ENCODE measurements at regions not wholly inside any gene's neighbourhood (a gene's known extent, or its start where the extent isn't known, plus 50 kb on each side); places are given as distances from the start of the nearest gene placed in this dataset.

GRCh38 chr4:139606103-139606502, 50.1 kb upstream of the SETD7 start:
- TF ChIP-seq IRF2 (CRISPR knock-in tag; IDR thresholded peaks at IDR 0.05; ENCODE audit: borderline replicate concordance, low read depth) (no peak), CREM (CRISPR knock-in tag; IDR thresholded peaks at IDR 0.05) (no peak), USF2 (CRISPR knock-in tag; IDR thresholded peaks at IDR 0.05) (no peak), ZNF219 (CRISPR knock-in tag; IDR thresholded peaks at IDR 0.05; ENCODE audit: borderline replicate concordance) (no peak), NR1H2 (CRISPR knock-in tag; IDR thresholded peaks at IDR 0.05) (no peak), ESRRA (CRISPR knock-in tag; IDR thresholded peaks at IDR 0.05; ENCODE audit: borderline replicate concordance) (no peak), TEAD4 (CRISPR knock-in tag; IDR thresholded peaks at IDR 0.05) (no peak), JUN (CRISPR knock-in tag; IDR thresholded peaks at IDR 0.05) (no peak), CREB1 (CRISPR knock-in tag; IDR thresholded peaks at IDR 0.05) (no peak)
- TF ChIP-seq, protein P1, sequence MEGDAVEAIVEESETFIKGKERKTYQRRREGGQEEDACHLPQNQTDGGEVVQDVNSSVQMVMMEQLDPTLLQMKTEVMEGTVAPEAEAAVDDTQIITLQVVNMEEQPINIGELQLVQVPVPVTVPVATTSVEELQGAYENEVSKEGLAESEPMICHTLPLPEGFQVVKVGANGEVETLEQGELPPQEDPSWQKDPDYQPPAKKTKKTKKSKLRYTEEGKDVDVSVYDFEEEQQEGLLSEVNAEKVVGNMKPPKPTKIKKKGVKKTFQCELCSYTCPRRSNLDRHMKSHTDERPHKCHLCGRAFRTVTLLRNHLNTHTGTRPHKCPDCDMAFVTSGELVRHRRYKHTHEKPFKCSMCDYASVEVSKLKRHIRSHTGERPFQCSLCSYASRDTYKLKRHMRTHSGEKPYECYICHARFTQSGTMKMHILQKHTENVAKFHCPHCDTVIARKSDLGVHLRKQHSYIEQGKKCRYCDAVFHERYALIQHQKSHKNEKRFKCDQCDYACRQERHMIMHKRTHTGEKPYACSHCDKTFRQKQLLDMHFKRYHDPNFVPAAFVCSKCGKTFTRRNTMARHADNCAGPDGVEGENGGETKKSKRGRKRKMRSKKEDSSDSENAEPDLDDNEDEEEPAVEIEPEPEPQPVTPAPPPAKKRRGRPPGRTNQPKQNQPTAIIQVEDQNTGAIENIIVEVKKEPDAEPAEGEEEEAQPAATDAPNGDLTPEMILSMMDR (IDR thresholded peaks at IDR 0.05) = no peak
- TF ChIP-seq, protein P2, sequence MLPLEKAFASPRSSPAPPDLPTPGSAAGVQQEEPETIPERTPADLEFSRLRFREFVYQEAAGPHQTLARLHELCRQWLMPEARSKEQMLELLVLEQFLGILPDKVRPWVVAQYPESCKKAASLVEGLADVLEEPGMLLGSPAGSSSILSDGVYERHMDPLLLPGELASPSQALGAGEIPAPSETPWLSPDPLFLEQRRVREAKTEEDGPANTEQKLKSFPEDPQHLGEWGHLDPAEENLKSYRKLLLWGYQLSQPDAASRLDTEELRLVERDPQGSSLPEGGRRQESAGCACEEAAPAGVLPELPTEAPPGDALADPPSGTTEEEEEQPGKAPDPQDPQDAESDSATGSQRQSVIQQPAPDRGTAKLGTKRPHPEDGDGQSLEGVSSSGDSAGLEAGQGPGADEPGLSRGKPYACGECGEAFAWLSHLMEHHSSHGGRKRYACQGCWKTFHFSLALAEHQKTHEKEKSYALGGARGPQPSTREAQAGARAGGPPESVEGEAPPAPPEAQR (CRISPR knock-in tag; IDR thresholded peaks at IDR 0.05) = no peak

Measured in WTC11 (cell line).